Central memory CD8-positive, alpha-beta T cell (primary cell): ENCODE measurements at regions not wholly inside any gene's neighbourhood (a gene's known extent, or its start where the extent isn't known, plus 50 kb on each side); places are given as distances from the start of the nearest gene placed in this dataset.

Source experiments
- ATAC-seq: fragments of 150-1000 bp; cut with Tn5 transposase; replicated peaks from 2 replicates; pipeline ENCODE4 v1.10.0; 2022; ENCODE audit warnings: mild to moderate bottlenecking, moderate FRiP score, moderate number of reproducible peaks; ENCODE audit not compliant: poor library complexity, severe bottlenecking; ENCODE audit errors: extremely low read depth
- DNase-seq, 2 donors: peaks; one replicate each; pipeline ENCODE4 v3.0.0; 2021; ENCODE audit warnings: low spot score in 2 of 2
- H3K27ac Mint-ChIP-seq: one replicate; pipeline ENCODE4 v1.8.0; 2022; ENCODE audit warnings: low read depth, mild to moderate bottlenecking, moderate library complexity, mixed read lengths
- H3K27me3 Mint-ChIP-seq: one replicate; pipeline ENCODE4 v1.8.0; 2022; ENCODE audit warnings: mixed read lengths
- H3K36me3 Mint-ChIP-seq: one replicate; pipeline ENCODE4 v1.8.0; 2022; ENCODE audit warnings: mild to moderate bottlenecking, moderate library complexity, mixed read lengths; ENCODE audit not compliant: insufficient read depth
- H3K4me1 Mint-ChIP-seq: one replicate; pipeline ENCODE4 v1.8.0; 2022; ENCODE audit warnings: mixed read lengths
- H3K4me3 Mint-ChIP-seq: one replicate; pipeline ENCODE4 v1.8.0; 2022; ENCODE audit warnings: mild to moderate bottlenecking, moderate library complexity, mixed read lengths
- H3K9me3 Mint-ChIP-seq: one replicate; pipeline ENCODE4 v1.8.0; 2022; ENCODE audit warnings: mixed read lengths

DNA sequence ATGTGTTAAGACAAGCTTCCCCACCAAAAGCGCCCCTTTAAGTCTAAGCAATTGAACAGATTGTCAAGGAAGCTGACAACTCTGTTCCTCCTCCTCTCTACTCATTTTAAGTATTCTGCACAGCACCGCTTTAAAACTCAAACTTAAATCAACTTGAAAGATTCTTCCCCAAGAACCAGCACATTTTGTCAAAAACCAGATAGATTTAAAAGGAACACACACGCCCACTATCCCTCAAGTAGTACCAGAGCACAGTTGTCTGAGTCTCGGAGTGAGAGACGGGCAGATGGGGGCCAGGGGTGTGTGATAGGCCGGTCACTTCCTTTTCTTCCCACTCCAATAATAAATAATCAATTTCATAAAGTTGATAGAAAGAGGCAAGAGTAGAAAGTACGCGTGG lies 67.7 kb upstream of the POU3F3 start:
- Mint-ChIP-seq H3K27me3 (no peaks in the 10 kb centered on the region), H3K36me3 (peaks cover 2% of the 10 kb centered on the region), H3K27ac (no peak overlapping the region), H3K4me3 (no peak overlapping the region), H3K9me3 (no peaks in the 10 kb centered on the region), H3K4me1 (no peaks in the 10 kb centered on the region)
- ATAC-seq, result no peak
- DNase-seq, result no peak

DNA sequence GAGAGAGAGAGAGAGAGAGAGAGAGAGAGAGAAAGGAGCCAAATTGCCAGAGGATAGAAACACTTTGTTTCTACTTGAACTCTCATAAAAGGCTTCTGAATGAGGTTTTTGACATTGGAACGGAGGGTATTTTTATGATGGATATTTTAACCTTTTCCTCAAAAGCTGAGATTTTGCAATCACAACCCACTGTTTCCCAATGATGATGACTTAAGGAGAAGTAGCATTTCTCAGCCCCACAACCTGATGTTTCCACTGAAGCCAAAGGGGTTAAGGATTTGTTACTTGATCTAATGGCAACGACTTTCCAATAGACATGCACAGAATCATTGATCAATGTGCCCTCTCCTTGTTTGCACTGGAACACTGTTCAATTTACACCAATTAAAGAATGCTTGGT lies 67.1 kb upstream of the POU3F3 start:
- no peak for DNase-seq
- no peaks in the 10 kb centered on the region for H3K27me3 Mint-ChIP-seq
- no peak overlapping the region for H3K4me3 Mint-ChIP-seq
- ATAC-seq, result no peak
- H3K27ac Mint-ChIP-seq, result no peak overlapping the region
- no peaks in the 10 kb centered on the region for H3K9me3 Mint-ChIP-seq
- H3K4me1 Mint-ChIP-seq, result no peaks in the 10 kb centered on the region
- peaks cover 2% of the 10 kb centered on the region for H3K36me3 Mint-ChIP-seq

DNA sequence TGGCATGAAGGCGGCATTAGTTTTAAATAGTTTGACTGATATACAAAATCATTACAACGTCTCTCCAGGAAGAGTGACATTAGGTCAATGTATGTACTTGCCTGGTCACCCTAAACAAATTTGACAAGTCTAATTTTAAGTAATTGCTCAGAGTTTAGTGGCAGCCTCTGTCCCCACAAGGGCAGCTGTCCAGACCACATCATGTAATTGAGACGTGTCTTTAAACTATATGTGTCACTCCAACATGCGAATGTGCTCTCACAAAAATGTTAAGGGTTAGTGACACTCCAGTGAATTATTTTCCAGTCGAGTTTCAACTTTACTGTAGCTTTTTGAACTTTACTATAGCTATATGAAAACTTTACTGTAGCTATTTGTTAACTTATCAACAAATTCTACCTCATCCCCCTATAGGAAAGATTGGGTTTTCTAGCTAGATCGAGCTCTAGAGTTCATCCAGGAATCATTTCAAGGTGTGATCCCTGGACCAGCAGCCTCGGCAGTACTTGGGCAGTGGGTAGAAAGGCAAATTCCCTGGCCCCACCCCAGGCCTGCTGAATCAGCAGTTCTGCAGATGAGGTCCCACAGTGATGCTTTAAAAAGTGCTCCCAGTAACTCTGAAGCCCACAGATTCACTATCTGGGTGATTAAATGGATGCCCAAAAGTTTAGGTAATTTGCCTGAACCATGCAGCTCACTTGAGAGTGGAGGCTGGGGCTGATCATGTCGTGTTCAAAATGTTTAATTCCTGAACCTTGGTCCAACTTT lies 66.4 kb upstream of the POU3F3 start:
- H3K27ac Mint-ChIP-seq, result no peak overlapping the region
- H3K36me3 Mint-ChIP-seq, result peaks cover 2% of the 10 kb centered on the region
- no peaks in the 10 kb centered on the region for H3K27me3 Mint-ChIP-seq
- no peaks in the 10 kb centered on the region for H3K4me1 Mint-ChIP-seq
- no peak overlapping the region for H3K4me3 Mint-ChIP-seq
- no peak for ATAC-seq
- H3K9me3 Mint-ChIP-seq, result no peaks in the 10 kb centered on the region
- DNase-seq, result no peak

DNA sequence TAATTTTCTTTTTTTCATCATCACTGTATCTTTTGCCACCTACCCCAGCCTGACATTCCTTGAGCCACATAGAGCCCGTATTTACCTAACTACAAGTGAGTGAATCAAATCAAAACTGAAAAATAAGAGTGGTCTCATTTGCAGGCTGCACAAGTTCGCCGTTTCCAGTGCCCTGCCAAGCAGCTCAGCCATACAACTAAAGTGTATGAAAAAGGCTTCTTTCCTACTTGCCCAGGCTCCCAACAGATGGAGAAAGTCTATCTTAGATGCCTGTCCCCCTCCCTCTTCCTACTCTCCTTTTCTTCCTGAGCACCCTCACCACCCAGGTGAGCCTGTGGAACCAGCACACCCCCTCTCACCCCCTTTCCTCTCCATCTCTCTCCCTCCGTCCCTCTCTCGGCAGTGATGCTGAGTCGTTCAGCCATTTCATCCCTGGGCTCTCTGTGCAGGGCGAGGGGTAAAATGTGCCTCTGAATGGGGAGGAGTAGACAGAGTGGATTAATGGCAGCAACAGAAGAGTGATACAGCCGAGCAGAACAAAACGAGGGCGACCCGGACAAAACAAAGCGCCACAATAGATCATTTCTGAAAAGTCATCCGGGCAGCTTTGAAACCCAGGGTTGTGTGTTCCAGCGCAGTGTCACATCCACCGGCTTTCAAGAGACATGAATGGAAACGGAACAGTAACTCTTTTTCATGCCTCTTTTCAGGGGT lies 65.0 kb upstream of the POU3F3 start:
- H3K36me3 Mint-ChIP-seq, result no peaks in the 10 kb centered on the region

DNA sequence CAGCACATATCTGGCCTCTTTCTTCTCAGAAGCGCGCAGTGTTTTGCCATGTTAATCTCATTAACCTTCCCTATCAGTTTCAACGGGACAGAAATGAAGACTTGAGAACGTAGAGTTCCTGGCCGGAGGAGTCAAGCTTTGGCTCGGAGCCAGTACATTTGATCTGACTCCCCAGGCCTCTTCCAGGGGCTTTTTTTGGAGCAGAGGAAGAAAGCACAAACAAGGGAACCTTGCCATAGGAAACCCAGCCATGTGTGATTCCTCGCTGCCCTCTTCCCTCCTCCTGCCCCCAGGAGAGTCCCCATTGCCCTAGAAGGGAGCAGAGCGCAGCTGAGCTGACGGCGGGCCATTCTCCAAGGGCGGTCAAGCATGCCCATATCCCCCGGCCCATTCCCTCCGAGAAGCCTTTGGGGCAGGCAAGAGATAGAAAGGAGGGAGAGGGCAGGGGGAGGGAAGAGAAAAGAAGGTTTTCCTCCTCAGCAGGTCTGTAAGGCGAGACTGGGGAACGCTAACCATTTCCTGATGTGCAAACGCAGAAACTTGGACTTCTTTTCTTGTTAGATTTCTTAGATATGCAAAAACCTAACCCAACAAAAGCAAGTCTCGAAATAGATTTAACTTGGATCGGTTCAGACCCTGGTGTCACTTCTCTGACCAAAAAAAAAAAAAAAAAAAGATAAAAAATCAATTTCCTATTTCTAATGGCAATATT lies 63.7 kb upstream of the POU3F3 start:
- DNase-seq, result no peak
- no peaks in the 10 kb centered on the region for H3K27me3 Mint-ChIP-seq
- no peaks in the 10 kb centered on the region for H3K36me3 Mint-ChIP-seq
- no peaks in the 10 kb centered on the region for H3K4me1 Mint-ChIP-seq
- no peaks in the 10 kb centered on the region for H3K9me3 Mint-ChIP-seq
- H3K27ac Mint-ChIP-seq, result no peak overlapping the region
- no peak overlapping the region for H3K4me3 Mint-ChIP-seq
- no peak for ATAC-seq

More for the DNA sequence above, 65.0 kb upstream of the POU3F3 start:
- Mint-ChIP-seq H3K9me3 (no peaks in the 10 kb centered on the region), H3K27ac (no peak overlapping the region), H3K27me3 (no peaks in the 10 kb centered on the region), H3K4me3 (no peak overlapping the region), H3K4me1 (no peaks in the 10 kb centered on the region)
- ATAC-seq (no peak), DNase-seq (no peak)

DNA sequence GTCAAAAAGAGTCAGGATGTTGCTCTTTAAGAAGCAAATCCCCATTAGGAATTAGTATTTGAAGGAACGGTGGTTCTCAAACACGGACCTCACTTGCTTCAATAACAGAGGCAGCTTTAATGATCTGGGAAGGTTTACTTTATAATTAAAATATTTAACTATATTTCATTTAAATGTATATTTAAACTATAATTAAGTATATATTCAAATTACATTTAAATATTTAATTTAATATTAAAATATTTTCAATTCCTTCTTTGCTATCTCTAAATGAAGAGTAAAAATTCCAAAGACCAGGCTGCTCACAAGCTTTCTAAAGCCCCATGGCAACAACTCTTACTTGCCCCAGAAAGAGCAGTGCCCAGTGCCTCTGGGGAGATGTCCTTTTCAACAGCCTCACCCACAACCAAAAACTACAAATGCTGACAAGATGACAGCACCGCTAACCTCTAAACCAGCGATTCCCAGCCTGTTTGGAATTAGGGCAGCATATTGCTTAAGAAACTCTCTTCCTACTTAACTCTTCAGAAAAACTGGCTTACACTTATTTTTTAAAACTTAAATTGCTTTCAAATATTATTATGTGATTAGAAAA lies 62.9 kb upstream of the POU3F3 start:
- Mint-ChIP-seq H3K9me3 (no peaks in the 10 kb centered on the region), H3K4me3 (no peak overlapping the region), H3K4me1 (no peaks in the 10 kb centered on the region), H3K27ac (no peak overlapping the region), H3K36me3 (no peaks in the 10 kb centered on the region), H3K27me3 (no peaks in the 10 kb centered on the region)
- no peak for DNase-seq
- no peak for ATAC-seq

DNA sequence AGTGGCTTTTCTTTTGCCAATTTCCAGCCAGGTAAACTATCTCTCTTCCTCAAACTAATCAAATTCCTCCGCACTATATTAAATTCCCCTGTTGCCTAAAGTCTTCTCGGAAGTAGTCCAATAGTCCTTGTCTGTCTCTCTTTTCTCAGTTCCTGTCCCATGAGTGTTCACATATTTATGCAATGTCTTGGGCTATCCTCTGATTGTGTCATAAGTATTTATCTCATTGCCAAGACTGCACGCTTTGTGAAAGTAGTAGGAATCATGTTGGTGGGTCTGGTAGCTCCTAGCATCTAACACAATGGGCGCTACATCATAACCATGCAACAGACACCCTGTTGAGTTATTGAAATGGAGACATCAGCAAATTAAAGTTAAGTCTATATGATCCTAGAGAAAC lies 59.9 kb upstream of the POU3F3 start:
- H3K36me3 Mint-ChIP-seq, result no peaks in the 10 kb centered on the region
- no peaks in the 10 kb centered on the region for H3K4me1 Mint-ChIP-seq
- H3K4me3 Mint-ChIP-seq, result no peak overlapping the region
- ATAC-seq (no peak), DNase-seq (no peak)
- no peaks in the 10 kb centered on the region for H3K27me3 Mint-ChIP-seq
- H3K27ac Mint-ChIP-seq, result no peak overlapping the region
- H3K9me3 Mint-ChIP-seq, result no peaks in the 10 kb centered on the region

DNA sequence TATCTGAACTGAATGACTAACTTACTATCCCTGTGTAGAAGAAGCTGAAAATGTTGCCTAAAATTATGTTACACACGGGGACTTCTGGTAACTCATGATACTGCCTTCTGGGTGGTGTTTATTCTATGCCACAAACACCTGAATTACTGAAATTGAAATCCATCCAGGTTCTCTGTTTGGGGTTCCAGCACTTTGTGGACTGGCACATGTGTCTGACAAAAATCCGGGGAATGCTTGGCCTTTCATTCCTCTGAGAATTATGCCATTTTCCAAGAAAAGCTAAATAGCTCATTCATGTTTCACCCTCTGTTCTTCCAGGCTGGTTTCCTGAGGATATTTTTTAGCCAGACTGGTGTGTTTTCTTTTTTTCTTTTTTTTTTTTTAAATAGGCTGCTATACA lies 59.5 kb upstream of the POU3F3 start:
- H3K27me3 Mint-ChIP-seq, result no peaks in the 10 kb centered on the region
- ATAC-seq (no peak), DNase-seq (no peak)
- no peak overlapping the region for H3K27ac Mint-ChIP-seq
- no peak overlapping the region for H3K4me3 Mint-ChIP-seq
- H3K36me3 Mint-ChIP-seq, result no peaks in the 10 kb centered on the region
- H3K9me3 Mint-ChIP-seq, result no peaks in the 10 kb centered on the region
- no peaks in the 10 kb centered on the region for H3K4me1 Mint-ChIP-seq
